Activated CD8-positive, alpha-beta memory T cell treated with anti-CD3 and anti-CD28 coated beads, Interleukin-2, amount 50 U/mL, for 4 hours (primary cell): ENCODE measurements at regions not wholly inside any gene's neighbourhood (a gene's known extent, or its start where the extent isn't known, plus 50 kb on each side); places are given as distances from the start of the nearest gene placed in this dataset.
"Not testable (repeated sequence)": the region's sequence is repeated elsewhere in the genome, so short reads cannot be mapped to it uniquely, and the experiment has no call there.

ENCODE experiments used
- DNase-seq: peaks from one replicate; pipeline ENCODE4 v3.0.0-alpha.2; 2020

DNA sequence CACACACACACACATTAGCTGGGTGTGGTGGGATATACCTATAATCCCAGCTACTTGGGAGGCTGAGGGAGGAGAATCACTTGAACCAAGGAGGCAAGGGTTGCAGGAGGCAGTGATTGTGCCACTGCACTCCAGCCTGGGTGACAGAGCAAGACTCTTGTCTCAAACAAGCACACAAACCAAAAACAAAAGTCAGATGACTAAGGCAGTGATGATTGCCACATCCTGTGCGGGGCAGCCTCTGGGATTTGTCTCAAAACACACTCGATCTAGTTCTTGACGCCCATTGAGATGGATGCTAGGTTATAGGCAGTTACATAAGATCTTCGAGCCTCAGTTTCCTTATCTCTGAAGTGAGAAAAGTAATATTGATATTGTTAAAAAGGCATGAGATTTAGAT lies 57.8 kb upstream of the NBPF8 start:
- peak; percentile 52 for DNase-seq

- not testable (repeated sequence) for DNase-seq
Measured at GRCh38 chr1:120356170-120356569, 58.7 kb upstream of the NBPF8 start.

DNA sequence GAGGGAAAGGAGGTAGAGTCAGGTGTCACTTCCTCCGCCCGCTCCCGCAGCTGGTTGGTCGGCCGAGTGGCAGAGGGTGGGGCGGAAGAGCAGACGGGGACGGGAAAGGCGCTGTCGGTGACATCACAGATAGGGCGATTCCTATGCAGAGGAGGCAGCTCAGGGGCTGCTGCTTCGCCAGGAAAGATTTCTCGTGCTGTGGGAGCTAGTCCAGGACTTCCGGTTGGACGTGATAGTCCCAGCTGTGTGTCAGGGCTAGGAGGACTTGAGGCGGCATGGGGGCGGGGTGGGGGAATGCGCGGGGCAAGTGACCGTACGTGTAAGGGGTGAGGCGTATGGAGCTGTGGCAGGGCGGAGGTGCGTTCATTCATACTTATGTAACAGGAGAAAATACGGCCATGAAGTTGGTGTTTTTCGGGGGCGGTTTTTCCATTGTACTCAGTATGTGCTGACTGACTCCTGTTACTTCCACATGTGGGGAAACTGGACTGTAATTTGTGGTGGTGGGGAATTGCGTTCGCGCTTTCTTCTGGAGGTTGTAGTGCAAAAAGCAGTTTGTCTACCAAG lies 60.1 kb upstream of the NBPF8 start:
- DNase-seq = peak; percentile 41

- DNase-seq = peak; percentile 25
Measured at GRCh38 chr1:120342231-120343073, 72.4 kb upstream of the NBPF8 start.

- DNase-seq = not testable (repeated sequence)
Measured at GRCh38 chr1:120341756-120342155, 73.1 kb upstream of the NBPF8 start.

DNA sequence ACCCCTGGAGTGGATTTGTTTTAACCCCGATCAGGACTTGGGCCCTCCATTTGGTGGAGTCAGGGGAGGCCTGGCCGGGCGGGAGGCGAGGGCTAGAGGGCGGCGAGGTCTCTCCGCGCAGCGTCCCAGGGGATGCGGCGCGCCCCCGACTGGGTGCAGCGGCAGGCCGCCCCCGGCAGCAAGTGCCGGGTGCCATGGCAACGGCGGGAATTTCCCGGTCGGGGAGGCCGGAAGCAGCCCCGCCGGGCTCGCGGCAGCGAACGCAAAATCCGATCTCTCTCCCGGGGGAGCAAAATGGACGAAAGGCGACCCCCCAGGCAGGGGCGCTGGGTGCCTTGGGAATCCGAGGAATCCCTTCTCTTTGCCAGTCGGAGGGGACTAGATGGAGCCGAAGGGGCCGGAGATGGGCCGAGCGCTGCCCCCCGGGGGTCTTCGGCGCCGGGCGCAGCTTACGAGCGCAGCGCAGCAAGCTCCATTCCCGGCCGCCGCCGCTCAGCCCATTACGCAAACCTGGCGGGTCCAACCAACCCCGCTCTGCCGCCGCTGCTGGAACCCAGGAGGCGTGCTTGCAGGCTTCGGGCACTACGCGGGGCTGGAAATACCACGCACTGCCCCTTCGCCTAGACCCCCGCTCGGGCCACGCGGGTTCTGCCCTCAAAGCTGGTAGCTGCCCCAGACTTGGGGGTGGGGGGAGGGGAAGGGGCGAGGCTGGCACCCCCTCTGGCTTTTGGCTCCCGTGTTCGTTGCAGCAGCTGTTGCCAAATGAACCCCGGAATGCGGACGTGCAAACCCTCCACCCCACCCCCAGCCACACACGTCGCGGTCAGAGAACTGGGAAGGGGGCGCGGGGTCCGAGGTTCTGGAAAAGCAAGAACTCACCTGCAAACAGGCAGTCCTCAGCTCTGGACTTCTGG lies 73.7 kb upstream of the NBPF8 start:
- peak; percentile 64 for DNase-seq

- DNase-seq = not testable (repeated sequence)
Measured at GRCh38 chr1:120315738-120316137, 99.1 kb upstream of the NBPF8 start.

- not testable (repeated sequence) for DNase-seq
Measured at GRCh38 chr1:120311930-120312329, 102.9 kb upstream of the NBPF8 start.

- DNase-seq = not testable (repeated sequence)
Measured at GRCh38 chr1:120308940-120309578, 105.8 kb upstream of the NBPF8 start.

DNA sequence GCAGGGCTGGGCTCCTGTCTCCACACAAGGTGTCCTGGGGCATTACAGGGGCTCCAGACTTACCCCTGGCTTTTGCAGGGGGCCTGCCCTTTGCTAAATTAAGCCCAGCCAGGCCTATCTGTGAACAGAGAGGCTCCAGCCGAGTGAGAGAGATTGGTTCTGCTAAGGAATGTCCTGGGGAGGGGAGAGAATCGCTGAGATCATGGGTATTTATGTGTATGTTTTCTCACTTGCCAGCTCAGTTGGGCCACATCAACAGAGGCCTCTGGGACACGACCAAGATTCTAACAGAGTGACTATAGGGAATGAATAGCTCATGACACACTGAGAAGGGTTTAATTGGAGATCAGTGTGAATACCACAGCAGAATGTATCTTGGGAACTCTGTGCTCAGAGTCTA lies 109.8 kb upstream of the NBPF8 start:
- not testable (repeated sequence) for DNase-seq

DNA sequence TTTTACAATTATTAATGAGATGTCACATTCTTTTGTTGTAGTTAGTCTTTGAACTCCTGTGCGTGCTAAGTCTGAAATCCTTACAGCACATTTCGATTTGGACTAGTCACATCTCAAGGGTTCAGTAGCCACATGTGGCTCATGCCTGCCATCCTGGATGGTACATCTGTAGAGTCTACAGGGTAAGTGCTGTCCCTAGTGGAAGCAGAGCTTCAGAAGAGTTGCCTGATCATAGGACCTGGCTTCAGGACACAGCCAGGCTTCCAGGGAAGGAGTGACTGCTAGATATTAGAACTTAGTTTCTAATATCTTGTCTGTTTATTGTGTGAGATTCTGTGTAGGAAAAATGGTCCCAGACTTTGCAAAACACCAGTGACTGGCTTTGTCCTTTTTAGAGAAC lies 110.5 kb upstream of the NBPF8 start:
- DNase-seq = not testable (repeated sequence)

DNA sequence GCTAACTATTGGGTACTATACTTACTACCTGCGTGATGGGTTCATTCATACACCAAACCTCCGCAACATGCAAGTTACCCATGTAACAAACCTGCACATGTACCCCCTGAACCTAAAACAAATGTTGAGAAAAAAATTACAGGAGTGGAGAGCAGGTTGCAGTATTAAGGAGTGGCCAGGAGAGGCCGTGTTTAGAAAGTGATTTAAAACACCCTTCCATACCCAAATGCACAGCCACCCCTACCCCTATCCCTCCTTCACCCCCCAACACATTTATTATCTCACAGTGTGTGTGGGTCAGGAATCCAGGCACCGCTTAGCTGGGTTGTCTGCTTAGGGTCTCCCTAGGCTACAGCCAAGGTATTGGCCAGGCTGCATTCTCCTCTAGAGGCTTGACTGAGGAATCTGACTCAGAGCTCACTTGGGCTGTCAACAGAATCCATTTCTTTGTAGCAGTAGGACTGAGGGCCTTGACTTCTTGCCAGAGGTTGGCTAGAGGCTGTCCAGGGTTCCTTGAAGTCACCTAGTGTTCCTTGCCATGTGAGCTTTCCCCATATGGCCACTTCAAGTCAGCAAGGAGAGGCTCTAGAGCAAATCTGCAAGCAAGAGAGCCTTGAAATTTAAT lies 115.3 kb upstream of the NBPF8 start:
- not testable (repeated sequence) for DNase-seq

GRCh38 chr1:120298487-120298886 lies 116.3 kb upstream of the NBPF8 start:
- DNase-seq = not testable (repeated sequence)

- DNase-seq = not testable (repeated sequence)
Measured at GRCh38 chr1:120297345-120297953, 117.4 kb upstream of the NBPF8 start.

DNA sequence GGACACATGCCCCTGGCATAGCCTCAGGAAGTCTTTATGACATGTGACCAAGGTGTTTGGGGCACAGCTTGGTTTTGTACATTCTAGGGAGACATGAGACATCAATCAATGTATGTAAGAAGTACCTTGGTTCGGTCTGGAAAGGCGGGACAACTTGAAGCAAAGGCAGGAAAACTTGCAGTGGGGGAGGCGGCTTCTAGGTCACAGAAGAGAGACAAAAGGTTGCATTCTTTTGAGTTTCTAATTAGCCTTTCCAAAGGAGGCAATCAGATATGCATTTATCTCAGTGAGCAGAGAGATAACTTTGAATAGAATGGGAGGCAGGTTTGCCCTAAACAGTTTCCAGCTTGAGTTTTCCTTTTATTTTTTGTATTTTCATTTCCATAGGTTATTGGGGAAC lies 113.8 kb upstream of the SEC22B start:
- DNase-seq = not testable (repeated sequence)

- not testable (repeated sequence) for DNase-seq
Measured at GRCh38 chr1:120289601-120290074, 113.3 kb upstream of the SEC22B start.

DNA sequence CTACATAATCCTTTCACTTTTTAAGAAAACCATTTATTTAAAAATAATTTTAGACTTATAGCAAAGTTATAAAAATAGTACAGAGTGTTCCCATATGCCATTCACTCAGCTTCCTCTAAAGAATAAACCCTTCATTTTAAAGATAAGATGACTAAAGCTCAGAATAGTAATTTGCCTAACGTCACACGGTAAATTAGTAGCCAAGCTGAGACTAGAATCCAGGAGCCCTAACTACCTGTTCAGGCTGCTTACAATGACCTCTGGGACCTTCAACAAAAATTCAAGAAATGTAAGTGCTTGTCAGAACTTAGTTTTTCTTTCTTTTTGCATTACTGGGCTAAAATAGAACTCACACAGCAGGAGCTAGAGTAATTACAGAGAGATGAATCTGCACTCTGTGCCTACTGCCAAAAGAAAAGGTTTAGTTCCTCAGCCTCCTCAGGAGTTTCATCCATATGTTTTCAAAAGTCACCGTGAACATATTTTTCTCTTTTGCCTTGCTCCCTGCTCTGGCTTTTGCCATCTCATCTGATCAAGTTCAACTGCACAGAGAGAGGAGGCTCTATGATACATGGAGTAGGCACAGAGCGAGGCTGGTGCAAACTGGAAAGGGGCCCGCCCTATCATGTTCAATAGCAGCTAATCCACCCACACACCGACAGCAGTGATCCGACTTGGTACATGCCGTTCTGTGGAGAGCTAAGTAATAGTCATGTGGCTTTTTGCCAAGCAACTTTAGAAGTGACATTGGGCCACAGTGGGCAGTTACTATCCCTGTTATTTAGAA lies 112.7 kb upstream of the SEC22B start:
- DNase-seq = not testable (repeated sequence)

DNA sequence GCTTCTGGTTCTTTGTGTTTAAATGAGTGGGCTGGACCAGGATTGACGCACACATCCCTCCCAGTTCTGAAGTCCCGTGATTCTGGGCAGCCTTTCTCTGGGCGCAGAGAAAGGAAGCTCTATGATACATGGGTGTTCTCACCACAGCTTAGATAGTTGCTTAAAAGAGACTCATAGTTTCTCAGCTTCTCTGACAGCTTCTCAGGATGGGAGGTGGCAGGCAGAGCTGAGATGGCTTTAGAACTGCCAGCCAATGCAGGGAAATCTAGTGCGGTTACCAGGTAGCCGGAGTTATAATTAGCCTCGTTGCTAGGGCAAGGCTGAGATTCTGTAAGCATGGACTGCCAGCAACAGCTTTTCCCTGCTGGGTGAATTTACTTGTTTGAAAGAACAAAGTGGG lies 111.8 kb upstream of the SEC22B start:
- not testable (repeated sequence) for DNase-seq

DNA sequence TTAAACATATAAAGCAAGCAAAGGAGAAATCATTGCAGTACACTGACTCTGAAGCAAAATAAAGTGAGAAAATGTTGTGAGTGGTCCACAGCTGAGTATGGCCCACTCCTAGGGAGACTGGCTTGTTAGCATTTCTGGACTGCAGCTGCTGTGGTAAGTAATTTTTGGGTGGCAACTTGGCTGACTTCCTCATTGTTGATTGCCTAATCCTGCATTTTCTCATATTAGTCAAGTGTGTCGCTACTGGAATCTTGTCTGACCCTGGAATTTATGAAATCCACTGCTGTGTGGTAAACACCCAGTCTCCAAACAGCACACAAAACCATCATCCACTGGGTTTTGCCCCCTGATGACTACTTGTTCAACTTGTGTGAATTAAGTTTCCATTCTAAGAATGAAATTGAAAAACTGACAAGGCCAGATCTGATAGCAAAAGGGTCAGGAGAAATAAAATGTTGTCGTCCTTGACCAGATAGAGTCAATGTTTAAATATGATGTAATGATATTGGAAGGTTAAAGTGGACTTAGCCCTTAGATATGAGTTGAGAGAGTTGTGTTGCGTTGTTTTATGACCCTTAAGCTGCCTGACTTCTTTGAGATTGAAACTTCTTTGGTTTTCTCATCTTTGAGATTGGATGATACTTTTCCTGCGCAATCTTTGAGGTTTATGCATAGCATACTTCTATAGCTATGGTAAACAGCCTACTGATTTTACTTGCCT lies 106.6 kb upstream of the SEC22B start:
- DNase-seq = not testable (repeated sequence)

DNA sequence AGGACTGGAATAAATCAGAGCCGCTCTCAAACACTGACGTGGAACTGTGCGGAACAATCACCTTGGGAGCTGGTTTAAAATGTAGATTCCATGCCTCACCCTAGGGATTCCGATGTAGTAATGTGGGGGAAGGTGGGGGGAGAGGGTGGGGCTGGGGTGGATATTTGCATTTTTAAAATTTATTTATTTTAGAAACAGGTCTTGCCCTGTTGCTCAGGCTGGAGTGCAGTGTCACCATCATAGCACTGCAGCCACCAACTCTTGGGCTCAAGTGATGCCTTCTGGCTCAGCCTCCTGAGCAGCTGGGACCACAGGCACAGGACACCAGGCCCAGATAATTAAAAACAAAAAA lies 101.9 kb upstream of the SEC22B start:
- not testable (repeated sequence) for DNase-seq
